HG03565 (cell line): ENCODE measurements at regions not wholly inside any gene's neighbourhood (a gene's known extent, or its start where the extent isn't known, plus 50 kb on each side); places are given as distances from the start of the nearest gene placed in this dataset.

Source experiments
- ATAC-seq: cut with Tn5 transposase; IDR thresholded peaks from one replicate; pipeline ENCODE4 v1.9.1; 2021; ENCODE audit warnings: mild to moderate bottlenecking, moderate library complexity; ENCODE audit not compliant: unreplicated experiment

DNA sequence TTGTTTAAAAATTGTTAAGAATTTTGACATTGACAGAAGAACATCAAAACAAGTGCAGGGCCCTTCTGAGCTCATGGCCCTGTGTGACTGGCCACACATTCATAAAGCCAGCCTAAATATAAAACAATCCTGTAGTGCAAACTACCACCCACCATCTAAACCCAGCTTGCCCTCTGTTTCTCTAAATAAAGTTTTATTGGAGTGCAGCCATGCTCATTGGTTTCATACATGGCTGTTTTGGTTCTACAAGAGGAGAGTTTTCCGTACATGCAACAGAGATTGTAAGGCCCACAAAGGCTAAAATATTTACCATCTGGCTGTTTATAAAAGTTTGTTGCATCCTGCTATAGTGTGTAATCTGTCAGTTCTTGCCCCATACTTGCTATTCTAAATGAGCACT is 54.6 kb upstream of the TRIM24 start:
- no peak for ATAC-seq

DNA sequence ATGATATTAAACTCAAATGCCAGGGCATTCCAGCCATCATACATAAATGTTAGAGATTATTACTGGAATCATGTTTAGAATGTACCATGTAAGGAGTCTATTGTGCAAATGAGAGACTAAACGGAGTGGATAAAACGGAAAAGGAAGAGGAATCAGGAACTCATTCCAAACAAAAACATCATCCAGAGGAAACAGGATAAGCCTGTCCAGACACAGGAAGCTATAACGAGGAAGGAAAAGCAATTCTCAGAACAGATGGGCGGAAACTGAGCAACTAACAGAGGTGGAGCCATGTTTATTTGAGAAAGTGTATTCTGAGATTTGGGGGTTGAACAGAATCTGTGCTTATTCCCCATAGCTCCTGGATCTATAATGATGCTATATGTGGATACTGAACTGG is 52.3 kb upstream of the TRIM24 start:
- ATAC-seq, result no peak
